PFSK-1 (cell line): ENCODE measurements at regions not wholly inside any gene's neighbourhood (a gene's known extent, or its start where the extent isn't known, plus 50 kb on each side); places are given as distances from the start of the nearest gene placed in this dataset.

Experiments used
- FOXP2 ChIP-seq: optimal IDR thresholded peaks from 2 replicates; pipeline ENCODE3; 2011; ENCODE audit warnings: borderline replicate concordance, control low read depth, inconsistent platforms; ENCODE audit not compliant: insufficient read depth; ENCODE audit errors: extremely low read length, extremely low read depth
- POLR2AphosphoS5 ChIP-seq: IDR thresholded peaks from 2 replicates; pipeline ENCODE4 v1.6.1; 2012; ENCODE audit warnings: low read depth, mild to moderate bottlenecking, control low read depth, low read length, moderate library complexity
- TAF1 ChIP-seq: IDR thresholded peaks from 2 replicates; pipeline ENCODE4 v1.6.1; 2012; ENCODE audit warnings: low read length, control low read depth, borderline replicate concordance; ENCODE audit not compliant: insufficient read depth

- TF ChIP-seq POLR2AphosphoS5, result no peak
- no peak for TF ChIP-seq TAF1
- TF ChIP-seq FOXP2, result no peak
These were observed 248.9 kb downstream of the SLC7A11 start for GRCh38 chr4:137993232-137993631.
